ENCODE measurements at regions not wholly inside any gene's neighbourhood (a gene's known extent, or its start where the extent isn't known, plus 50 kb on each side); places are given as distances from the start of the nearest gene placed in this dataset.
"Not testable (repeated sequence)": the region's sequence is repeated elsewhere in the genome, so short reads cannot be mapped to it uniquely, and the experiment has no call there.

GRCh38 chr10:8636371-8636770 lies 581.9 kb downstream of the GATA3 start:
- Mint-ChIP-seq H3K9me3 (peaks cover 9% of the 10 kb centered on the region), H3K27me3 (no peaks in the 10 kb centered on the region), H3K27ac (no peak overlapping the region), H3K4me1 (ENCODE audit: low read depth) (no peaks in the 10 kb centered on the region), H3K4me3 (no peak overlapping the region), H3K36me3 (ENCODE audit: low read depth) (no peaks in the 10 kb centered on the region)
- intact Hi-C loops (cut with micrococcal nuclease) = no loop called here

DNA sequence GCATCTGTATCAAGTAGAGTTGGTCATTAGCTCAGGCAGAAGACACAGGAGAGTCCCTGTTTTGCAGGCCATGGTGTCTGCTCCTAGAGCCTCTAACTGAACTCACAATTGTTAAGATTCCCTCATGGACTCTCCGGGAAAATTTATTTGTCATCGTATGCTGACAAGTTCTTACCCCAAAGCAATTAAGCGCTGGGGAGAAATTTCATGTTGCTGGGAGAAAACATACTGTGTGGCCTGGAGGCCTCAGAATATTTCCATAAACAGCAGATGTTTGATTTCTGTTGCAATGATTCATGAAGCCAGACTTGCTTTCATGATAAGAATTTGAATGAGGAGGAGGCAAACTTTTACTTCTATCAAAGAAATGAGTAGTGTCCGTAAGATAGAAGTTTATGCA lies 583.2 kb downstream of the GATA3 start:
- H3K9me3 Mint-ChIP-seq = peaks cover 21% of the 10 kb centered on the region
- intact Hi-C loops (cut with micrococcal nuclease) = no loop called here
- H3K4me1 Mint-ChIP-seq (ENCODE audit: low read depth) = no peaks in the 10 kb centered on the region
- H3K4me3 Mint-ChIP-seq = no peak overlapping the region
- H3K36me3 Mint-ChIP-seq (ENCODE audit: low read depth) = no peaks in the 10 kb centered on the region
- H3K27ac Mint-ChIP-seq = no peak overlapping the region
- H3K27me3 Mint-ChIP-seq = no peaks in the 10 kb centered on the region

GRCh38 chr10:8638088-8638672 lies 583.7 kb downstream of the GATA3 start:
- H3K36me3 Mint-ChIP-seq (ENCODE audit: low read depth) = no peaks in the 10 kb centered on the region
- intact Hi-C loops (cut with micrococcal nuclease) = no loop called here
- peaks cover 27% of the 10 kb centered on the region for H3K9me3 Mint-ChIP-seq
- no peaks in the 10 kb centered on the region for H3K4me1 Mint-ChIP-seq (ENCODE audit: low read depth)
- no peak overlapping the region for H3K27ac Mint-ChIP-seq
- H3K4me3 Mint-ChIP-seq = no peak overlapping the region
- H3K27me3 Mint-ChIP-seq = no peaks in the 10 kb centered on the region

DNA sequence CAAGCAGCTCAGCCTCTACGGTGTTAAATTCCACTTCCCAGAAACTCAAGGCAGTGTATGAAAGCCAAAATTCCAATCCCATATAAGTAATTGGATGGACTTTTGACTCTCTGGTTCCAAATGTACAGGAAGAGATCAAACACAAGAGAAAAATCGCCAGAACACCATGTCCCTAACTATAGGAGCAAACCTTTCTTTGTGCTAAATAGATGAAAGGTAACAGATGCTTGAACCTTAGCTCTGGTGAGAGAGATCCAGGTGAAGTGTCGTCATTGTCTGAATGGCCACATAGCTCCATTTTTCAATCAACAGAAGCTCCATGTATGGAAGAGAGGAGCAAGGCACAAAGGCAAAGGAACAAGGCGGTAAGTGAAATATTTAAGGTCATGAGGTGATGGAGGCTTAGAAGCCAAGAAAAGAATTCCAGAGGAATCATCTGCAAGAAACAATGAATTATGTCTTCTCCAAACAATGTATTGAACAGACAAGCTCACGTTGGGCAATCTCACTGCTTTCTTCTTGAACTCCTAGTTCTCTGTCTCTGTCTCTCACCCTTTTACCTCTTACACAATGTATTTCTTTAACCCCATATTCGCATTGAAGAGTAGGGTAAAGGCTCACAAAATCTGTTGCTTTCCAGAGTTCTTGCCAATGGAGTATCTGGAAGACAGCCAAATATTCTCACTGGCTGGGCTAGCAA lies 585.1 kb downstream of the GATA3 start:
- peaks cover 32% of the 10 kb centered on the region for H3K9me3 Mint-ChIP-seq
- no peak overlapping the region for H3K4me3 Mint-ChIP-seq
- H3K36me3 Mint-ChIP-seq (ENCODE audit: low read depth) = no peaks in the 10 kb centered on the region
- no peaks in the 10 kb centered on the region for H3K27me3 Mint-ChIP-seq
- intact Hi-C loops (cut with micrococcal nuclease) = no loop called here
- H3K27ac Mint-ChIP-seq = no peak overlapping the region
- no peaks in the 10 kb centered on the region for H3K4me1 Mint-ChIP-seq (ENCODE audit: low read depth)

DNA sequence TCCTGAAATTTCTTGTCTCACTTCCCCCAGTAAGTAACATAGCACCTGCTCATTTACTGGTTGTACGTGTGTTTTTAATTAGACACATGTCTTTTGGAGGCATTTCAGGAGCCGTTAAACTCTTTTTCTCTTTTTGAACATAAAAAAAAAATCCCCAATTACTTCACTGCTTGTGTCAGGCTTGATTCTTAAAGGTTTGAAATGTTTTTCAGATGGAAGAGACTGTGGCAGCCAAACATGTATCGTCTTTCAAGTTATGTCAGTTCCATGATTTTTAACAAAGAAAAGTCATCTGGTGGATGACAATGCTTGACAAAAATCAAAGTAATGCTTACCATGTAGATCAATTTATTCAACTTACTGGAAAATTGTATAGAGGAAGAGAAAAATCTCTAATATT lies 585.8 kb downstream of the GATA3 start:
- Mint-ChIP-seq H3K9me3 (peaks cover 38% of the 10 kb centered on the region), H3K27ac (no peak overlapping the region), H3K36me3 (ENCODE audit: low read depth) (no peaks in the 10 kb centered on the region), H3K27me3 (no peaks in the 10 kb centered on the region), H3K4me1 (ENCODE audit: low read depth) (no peaks in the 10 kb centered on the region), H3K4me3 (no peak overlapping the region)
- intact Hi-C loops (cut with micrococcal nuclease) = no loop called here

GRCh38 chr10:8640878-8641277 lies 586.4 kb downstream of the GATA3 start:
- intact Hi-C loops (cut with micrococcal nuclease) = no loop called here
- H3K4me3 Mint-ChIP-seq = no peak overlapping the region
- H3K27ac Mint-ChIP-seq = no peak overlapping the region
- H3K36me3 Mint-ChIP-seq (ENCODE audit: low read depth) = no peaks in the 10 kb centered on the region
- H3K4me1 Mint-ChIP-seq (ENCODE audit: low read depth) = no peaks in the 10 kb centered on the region
- no peaks in the 10 kb centered on the region for H3K27me3 Mint-ChIP-seq
- peaks cover 38% of the 10 kb centered on the region for H3K9me3 Mint-ChIP-seq

DNA sequence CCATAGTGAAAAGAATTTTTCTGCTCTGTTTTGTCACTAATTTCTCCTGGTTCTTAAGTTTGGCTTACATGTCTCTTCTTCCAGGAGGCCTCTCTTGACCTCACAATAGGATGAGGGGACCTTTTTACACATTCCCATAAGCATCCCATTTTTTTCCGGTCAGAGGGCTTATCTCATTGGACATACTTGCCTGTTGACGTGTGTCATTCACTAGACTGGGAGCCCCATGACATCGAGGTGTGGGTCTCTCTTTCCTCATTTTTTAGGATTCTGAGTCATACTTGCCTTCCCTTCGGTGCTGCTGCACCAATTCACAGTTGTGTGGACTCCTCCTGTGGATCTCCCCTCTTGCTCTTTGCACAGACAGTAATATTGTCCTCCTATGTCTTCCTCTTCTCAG lies 601.8 kb downstream of the GATA3 start:
- Mint-ChIP-seq H3K27me3 (no peaks in the 10 kb centered on the region), H3K4me1 (ENCODE audit: low read depth) (no peaks in the 10 kb centered on the region), H3K36me3 (ENCODE audit: low read depth) (no peaks in the 10 kb centered on the region), H3K4me3 (no peak overlapping the region), H3K9me3 (peaks cover 19% of the 10 kb centered on the region), H3K27ac (no peak overlapping the region)
- intact Hi-C loops (cut with micrococcal nuclease) = no loop called here

DNA sequence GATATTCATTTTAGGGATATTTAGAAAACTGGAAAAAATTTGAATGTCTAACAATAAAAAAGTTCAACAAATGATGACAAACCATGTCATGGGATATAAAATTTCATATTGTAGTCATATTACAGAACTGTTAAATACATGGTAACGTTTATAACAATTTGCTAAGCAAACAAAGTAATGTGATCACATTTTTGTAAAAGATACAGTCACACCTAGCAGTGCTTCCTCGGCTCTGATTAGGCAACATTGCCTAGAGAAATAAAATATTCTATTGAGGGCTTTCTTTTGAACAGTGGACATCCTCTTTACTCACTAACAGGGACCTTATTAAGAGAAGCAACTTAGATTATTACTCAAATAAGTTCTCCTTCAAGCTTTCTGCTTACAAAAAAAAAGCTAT lies 605.5 kb downstream of the GATA3 start:
- Mint-ChIP-seq H3K27me3 (no peaks in the 10 kb centered on the region), H3K36me3 (ENCODE audit: low read depth) (no peaks in the 10 kb centered on the region), H3K4me3 (no peak overlapping the region), H3K4me1 (ENCODE audit: low read depth) (no peaks in the 10 kb centered on the region), H3K9me3 (peaks cover 12% of the 10 kb centered on the region), H3K27ac (no peak overlapping the region)
- intact Hi-C loops (cut with micrococcal nuclease) = no loop called here

DNA sequence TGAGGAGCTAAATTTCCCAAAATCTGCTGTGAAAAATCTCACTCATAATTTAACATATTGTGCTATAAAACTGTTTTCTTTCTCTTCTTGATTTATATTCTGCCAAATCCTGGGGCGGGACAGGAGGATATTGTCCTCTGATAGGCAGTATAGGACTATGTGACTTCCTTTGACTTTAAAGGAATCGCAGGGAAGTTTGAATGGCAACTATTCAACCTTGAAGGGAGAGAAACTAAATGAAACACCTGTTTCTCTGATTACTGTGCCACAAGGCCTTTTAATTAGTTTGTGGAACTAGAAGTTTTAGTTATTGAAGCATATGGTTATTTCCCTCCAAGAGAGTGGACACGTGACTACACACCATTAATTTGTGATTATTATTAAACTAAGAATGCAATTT lies 607.4 kb downstream of the GATA3 start:
- no peaks in the 10 kb centered on the region for H3K9me3 Mint-ChIP-seq
- no peaks in the 10 kb centered on the region for H3K27me3 Mint-ChIP-seq
- H3K27ac Mint-ChIP-seq = no peak overlapping the region
- intact Hi-C loops (cut with micrococcal nuclease) = no loop called here
- H3K4me3 Mint-ChIP-seq = no peak overlapping the region
- no peaks in the 10 kb centered on the region for H3K36me3 Mint-ChIP-seq (ENCODE audit: low read depth)
- no peaks in the 10 kb centered on the region for H3K4me1 Mint-ChIP-seq (ENCODE audit: low read depth)

DNA sequence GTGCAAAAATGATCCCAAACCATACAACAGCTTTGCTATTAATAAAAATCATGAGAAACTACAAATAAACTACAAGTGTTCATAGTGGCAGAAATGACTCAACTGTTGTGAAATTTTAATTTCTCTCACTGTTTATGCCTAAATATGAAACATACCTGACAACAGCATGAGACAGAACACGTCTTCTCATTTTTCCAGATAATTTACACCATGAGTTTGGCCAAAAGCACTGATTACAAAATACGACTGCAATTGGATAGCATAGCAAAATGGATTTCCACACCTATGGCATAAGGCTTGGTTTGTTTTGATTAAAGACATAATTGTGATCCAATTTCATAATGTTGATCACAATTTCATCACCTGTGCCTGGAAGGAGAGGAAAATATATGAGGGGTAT lies 608.6 kb downstream of the GATA3 start:
- H3K27ac Mint-ChIP-seq = no peak overlapping the region
- H3K4me1 Mint-ChIP-seq (ENCODE audit: low read depth) = no peaks in the 10 kb centered on the region
- no peaks in the 10 kb centered on the region for H3K27me3 Mint-ChIP-seq
- H3K36me3 Mint-ChIP-seq (ENCODE audit: low read depth) = no peaks in the 10 kb centered on the region
- H3K4me3 Mint-ChIP-seq = no peak overlapping the region
- peaks cover 4% of the 10 kb centered on the region for H3K9me3 Mint-ChIP-seq
- intact Hi-C loops (cut with micrococcal nuclease) = no loop called here

- intact Hi-C loops (cut with micrococcal nuclease) = no loop called here
- H3K9me3 Mint-ChIP-seq = peaks cover 6% of the 10 kb centered on the region
- no peak overlapping the region for H3K4me3 Mint-ChIP-seq
- no peaks in the 10 kb centered on the region for H3K27me3 Mint-ChIP-seq
- no peak overlapping the region for H3K27ac Mint-ChIP-seq
- no peaks in the 10 kb centered on the region for H3K4me1 Mint-ChIP-seq (ENCODE audit: low read depth)
- no peaks in the 10 kb centered on the region for H3K36me3 Mint-ChIP-seq (ENCODE audit: low read depth)
These were observed 610.8 kb downstream of the GATA3 start for GRCh38 chr10:8665322-8665721.

DNA sequence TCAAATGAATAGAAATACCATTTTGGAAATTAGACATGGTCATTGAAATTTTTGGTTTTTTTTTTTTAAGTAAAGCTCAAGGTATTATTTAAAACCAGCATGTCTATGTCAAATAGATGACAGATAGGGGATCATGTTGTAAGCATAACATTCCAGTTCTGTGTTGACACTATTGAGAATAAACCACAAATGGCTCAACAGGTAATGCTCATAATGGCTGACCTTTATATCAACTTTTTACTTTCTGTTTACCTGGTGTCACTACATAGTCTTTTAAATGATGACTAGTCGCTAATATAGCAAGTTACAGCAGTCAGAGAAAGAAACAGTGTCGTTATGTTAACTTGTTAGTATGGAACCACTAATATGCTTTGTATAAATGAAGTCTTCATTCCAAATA lies 616.0 kb downstream of the GATA3 start:
- no peak overlapping the region for H3K4me3 Mint-ChIP-seq
- intact Hi-C loops (cut with micrococcal nuclease) = no loop called here
- H3K4me1 Mint-ChIP-seq (ENCODE audit: low read depth) = no peaks in the 10 kb centered on the region
- no peaks in the 10 kb centered on the region for H3K36me3 Mint-ChIP-seq (ENCODE audit: low read depth)
- no peak overlapping the region for H3K27ac Mint-ChIP-seq
- peaks cover 23% of the 10 kb centered on the region for H3K9me3 Mint-ChIP-seq
- no peaks in the 10 kb centered on the region for H3K27me3 Mint-ChIP-seq

GRCh38 chr10:8674230-8674629 lies 619.7 kb downstream of the GATA3 start:
- intact Hi-C loops (cut with micrococcal nuclease) = no loop called here
- Mint-ChIP-seq H3K27me3 (no peaks in the 10 kb centered on the region), H3K4me1 (ENCODE audit: low read depth) (no peaks in the 10 kb centered on the region), H3K36me3 (ENCODE audit: low read depth) (no peaks in the 10 kb centered on the region), H3K9me3 (peaks cover 33% of the 10 kb centered on the region), H3K4me3 (no peak overlapping the region), H3K27ac (no peak overlapping the region)

GRCh38 chr10:8677642-8678041 lies 623.2 kb downstream of the GATA3 start:
- no peak overlapping the region for H3K4me3 Mint-ChIP-seq
- no peaks in the 10 kb centered on the region for H3K36me3 Mint-ChIP-seq (ENCODE audit: low read depth)
- peaks cover 47% of the 10 kb centered on the region for H3K9me3 Mint-ChIP-seq

DNA sequence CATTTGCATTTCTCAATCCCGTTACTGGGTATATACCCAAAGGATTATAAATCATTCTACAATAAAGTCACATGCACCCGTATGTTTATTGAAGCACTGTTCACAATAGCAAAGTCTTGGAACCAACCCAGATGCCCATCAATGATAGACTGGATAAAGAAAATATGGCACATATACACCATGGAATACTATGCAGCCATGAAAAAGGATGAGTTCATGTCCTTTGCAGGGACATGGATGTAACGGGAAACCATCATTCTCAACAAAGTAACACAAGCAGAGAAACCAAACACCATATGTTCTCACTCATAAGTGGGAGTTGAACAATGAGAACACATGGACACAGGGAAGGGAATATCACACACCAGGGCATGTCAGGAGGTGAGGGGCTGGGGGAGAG lies 630.4 kb downstream of the GATA3 start:
- H3K27me3 Mint-ChIP-seq; H3K27ac Mint-ChIP-seq; intact Hi-C loops (cut with micrococcal nuclease): not testable (repeated sequence)

More at GRCh38 chr10:8677642-8678041, 623.2 kb downstream of the GATA3 start:
- H3K27ac Mint-ChIP-seq = no peak overlapping the region
- intact Hi-C loops (cut with micrococcal nuclease) = no loop called here
- no peaks in the 10 kb centered on the region for H3K4me1 Mint-ChIP-seq (ENCODE audit: low read depth)
- H3K27me3 Mint-ChIP-seq = no peaks in the 10 kb centered on the region

More for the DNA sequence above, 630.4 kb downstream of the GATA3 start:
- H3K4me3 Mint-ChIP-seq; H3K4me1 Mint-ChIP-seq (ENCODE audit: low read depth); H3K36me3 Mint-ChIP-seq (ENCODE audit: low read depth): not testable (repeated sequence)
- H3K9me3 Mint-ChIP-seq = peaks cover 24% of the 10 kb centered on the region

Data from dendritic cell treated with granulocyte-macrophage colony-stimulating factor and Interleukin-4, amounts not matched to agents 40 ng/mL and 50 ng/mL, for 4 days (primary cell).